Effector memory CD8-positive, alpha-beta T cell (primary cell): ENCODE measurements at regions not wholly inside any gene's neighbourhood (a gene's known extent, or its start where the extent isn't known, plus 50 kb on each side); places are given as distances from the start of the nearest gene placed in this dataset.
"Not testable (repeated sequence)": the region's sequence is repeated elsewhere in the genome, so short reads cannot be mapped to it uniquely, and the experiment has no call there.

Source experiments
- ATAC-seq: fragments of 150-1000 bp; cut with Tn5 transposase; replicated peaks from 2 replicates; pipeline ENCODE4 v1.10.0; 2021; ENCODE audit warnings: mild to moderate bottlenecking, moderate library complexity
- DNase-seq, 3 experiments: peaks; one replicate each; pipeline ENCODE4 v3.0.0; 2021
- H3K27ac Mint-ChIP-seq, 2 donors: one replicate each; pipeline ENCODE4 v1.8.0; 2022; ENCODE audit warnings: mild to moderate bottlenecking in 2 of 2, mixed read lengths in 2 of 2, moderate library complexity in 2 of 2
- H3K27me3 Mint-ChIP-seq, 2 donors: one replicate each; pipeline ENCODE4 v1.8.0; 2022; ENCODE audit warnings: mixed read lengths in 2 of 2
- H3K36me3 Mint-ChIP-seq: one replicate; pipeline ENCODE4 v1.8.0; 2022; ENCODE audit warnings: mild to moderate bottlenecking, moderate library complexity, mixed read lengths; ENCODE audit not compliant: insufficient read depth
- H3K4me1 Mint-ChIP-seq, 2 donors: one replicate each; pipeline ENCODE4 v1.8.0; 2022; ENCODE audit warnings: low read depth in 2 of 2, mixed read lengths in 2 of 2
- H3K4me3 Mint-ChIP-seq, 2 donors: one replicate each; pipeline ENCODE4 v1.8.0; 2022; ENCODE audit warnings: mild to moderate bottlenecking in 2 of 2, mixed read lengths in 2 of 2, moderate library complexity in 2 of 2
- H3K9me3 Mint-ChIP-seq, 2 donors: one replicate each; pipeline ENCODE4 v1.8.0; 2022; ENCODE audit warnings: mixed read lengths in 2 of 2

GRCh38 chr7:118346748-118347147 is 122.2 kb downstream of the ANKRD7 start:
- no peak for DNase-seq
- Mint-ChIP-seq H3K4me3 (no peak overlapping the region), H3K27ac (no peak overlapping the region), H3K9me3 (peaks cover 0 to 2% of the 10 kb centered on the region in 2 donors), H3K36me3 (no peaks in the 10 kb centered on the region), H3K27me3 (no peaks in the 10 kb centered on the region), H3K4me1 (no peaks in the 10 kb centered on the region)
- no peak for ATAC-seq

GRCh38 chr7:118349604-118350003 is 125.1 kb downstream of the ANKRD7 start:
- Mint-ChIP-seq H3K27ac (no peak overlapping the region), H3K27me3 (no peaks in the 10 kb centered on the region), H3K36me3 (no peaks in the 10 kb centered on the region), H3K4me3 (no peak overlapping the region), H3K4me1 (no peaks in the 10 kb centered on the region), H3K9me3 (no peaks in the 10 kb centered on the region)
- DNase-seq (no peak), ATAC-seq (no peak)

DNA sequence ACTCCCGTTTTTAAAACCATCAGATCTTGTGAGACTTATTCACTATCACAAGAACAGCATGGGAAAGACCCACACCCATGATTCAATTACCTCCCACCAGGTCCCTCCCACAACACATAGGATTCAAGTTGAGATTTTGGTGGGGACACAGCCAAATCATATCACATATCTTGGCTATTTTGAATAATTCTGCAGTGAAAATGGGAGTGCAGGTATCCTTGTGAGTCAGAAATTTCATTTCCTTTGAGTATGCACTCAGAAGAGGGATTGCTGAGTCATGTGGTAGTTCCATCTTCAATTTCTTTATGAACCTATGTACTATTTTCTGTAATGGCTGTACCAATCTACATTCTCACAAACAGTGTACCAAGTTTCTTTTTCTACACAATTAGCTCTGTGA is 125.8 kb downstream of the ANKRD7 start:
- H3K4me3 Mint-ChIP-seq = no peak overlapping the region

DNA sequence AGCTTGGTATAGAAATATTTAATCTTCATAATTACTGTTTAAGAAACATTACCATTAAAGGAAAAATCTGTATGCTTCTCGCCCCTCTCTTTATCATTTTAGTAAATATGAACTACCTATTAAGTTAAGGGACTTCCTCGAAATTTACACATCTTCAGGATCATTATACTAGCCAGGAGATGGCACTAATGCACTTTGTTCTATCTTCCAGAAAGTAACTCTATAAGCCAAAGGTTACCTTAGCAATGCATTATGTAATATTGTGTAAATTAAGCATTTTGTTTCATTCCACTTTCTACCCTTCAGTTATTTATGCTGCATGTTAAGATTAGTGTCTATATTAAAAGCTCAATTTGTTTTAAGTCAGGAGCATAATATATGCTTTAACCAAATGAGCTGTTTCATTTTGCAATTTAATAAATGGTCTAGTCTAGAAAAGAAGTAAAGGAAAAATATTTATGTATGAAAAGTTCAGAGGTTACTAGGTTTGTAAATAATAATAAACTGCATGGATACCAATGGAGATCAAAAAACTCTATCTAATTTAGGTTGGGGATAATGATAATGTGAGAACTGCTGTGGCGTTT is 128.5 kb downstream of the ANKRD7 start:
- no peaks in the 10 kb centered on the region for H3K27me3 Mint-ChIP-seq
- no peaks in the 10 kb centered on the region for H3K9me3 Mint-ChIP-seq
- H3K4me3 Mint-ChIP-seq = no peak overlapping the region
- no peaks in the 10 kb centered on the region for H3K36me3 Mint-ChIP-seq
- DNase-seq (no peak), ATAC-seq (no peak)
- H3K27ac Mint-ChIP-seq = no peak overlapping the region
- no peaks in the 10 kb centered on the region for H3K4me1 Mint-ChIP-seq

More for the DNA sequence above, 125.8 kb downstream of the ANKRD7 start:
- Mint-ChIP-seq H3K27ac (no peak overlapping the region), H3K9me3 (no peaks in the 10 kb centered on the region), H3K4me1 (no peaks in the 10 kb centered on the region), H3K36me3 (no peaks in the 10 kb centered on the region), H3K27me3 (no peaks in the 10 kb centered on the region)
- no peak for DNase-seq
- ATAC-seq = no peak

DNA sequence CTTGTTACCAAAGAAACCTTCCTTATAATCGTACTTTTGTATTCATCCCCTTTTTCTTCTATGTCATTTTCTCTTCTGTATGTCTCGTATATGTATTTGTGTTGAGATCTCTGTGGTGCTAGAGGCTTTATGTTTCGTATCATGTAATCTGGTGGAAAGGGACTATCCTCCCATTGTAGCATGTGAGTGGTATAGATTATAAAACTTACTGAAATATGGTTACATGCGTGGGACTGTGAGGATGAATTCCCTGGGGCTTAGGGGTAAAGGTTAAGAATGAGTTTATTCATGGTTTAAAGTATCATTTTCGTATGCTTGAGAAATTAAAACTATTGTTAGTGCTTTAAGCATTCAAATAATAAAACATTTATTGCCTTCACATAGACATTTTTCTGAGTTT is 141.9 kb downstream of the ANKRD7 start:
- Mint-ChIP-seq H3K36me3 (no peaks in the 10 kb centered on the region), H3K27ac (no peak overlapping the region), H3K9me3 (no peaks in the 10 kb centered on the region), H3K4me3 (no peak overlapping the region), H3K4me1 (no peaks in the 10 kb centered on the region), H3K27me3 (no peaks in the 10 kb centered on the region)
- DNase-seq (no peak), ATAC-seq (no peak)

DNA sequence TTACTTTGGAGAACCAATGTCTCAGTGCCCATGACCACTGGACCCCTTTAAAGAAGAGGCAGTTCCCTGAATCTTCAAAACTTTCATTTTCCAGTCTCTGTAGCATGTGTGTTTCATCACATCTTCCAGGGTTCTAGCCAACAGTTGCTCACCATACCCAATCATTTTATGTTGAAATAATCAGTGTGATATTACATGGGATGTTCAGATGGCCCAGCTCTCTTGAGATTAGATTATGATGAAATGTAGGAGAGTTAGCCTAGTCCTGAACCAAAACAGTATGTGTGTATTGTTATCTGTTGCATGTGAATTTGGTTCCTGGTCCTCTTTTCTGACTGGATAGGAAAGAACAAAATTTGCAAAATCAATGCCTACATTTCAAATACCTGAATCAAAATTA is 144.5 kb downstream of the ANKRD7 start:
- H3K27me3 Mint-ChIP-seq = no peaks in the 10 kb centered on the region
- no peak overlapping the region for H3K27ac Mint-ChIP-seq
- ATAC-seq (no peak), DNase-seq (no peak)
- H3K4me3 Mint-ChIP-seq = no peak overlapping the region
- no peaks in the 10 kb centered on the region for H3K9me3 Mint-ChIP-seq
- H3K4me1 Mint-ChIP-seq = no peaks in the 10 kb centered on the region
- no peaks in the 10 kb centered on the region for H3K36me3 Mint-ChIP-seq

GRCh38 chr7:118369987-118370386 is 145.5 kb downstream of the ANKRD7 start:
- Mint-ChIP-seq H3K27ac (no peak overlapping the region), H3K9me3 (no peaks in the 10 kb centered on the region), H3K4me3 (no peak overlapping the region), H3K4me1 (no peaks in the 10 kb centered on the region), H3K36me3 (no peaks in the 10 kb centered on the region), H3K27me3 (no peaks in the 10 kb centered on the region)
- ATAC-seq (no peak), DNase-seq (no peak)

- H3K4me3 Mint-ChIP-seq = no peak overlapping the region
- H3K27ac Mint-ChIP-seq = no peak overlapping the region
- no peaks in the 10 kb centered on the region for H3K9me3 Mint-ChIP-seq
- no peak for ATAC-seq
- no peaks in the 10 kb centered on the region for H3K27me3 Mint-ChIP-seq
- H3K4me1 Mint-ChIP-seq = no peaks in the 10 kb centered on the region
- H3K36me3 Mint-ChIP-seq = no peaks in the 10 kb centered on the region
- no peak for DNase-seq
These were observed 148.0 kb downstream of the ANKRD7 start for GRCh38 chr7:118372530-118372929.

DNA sequence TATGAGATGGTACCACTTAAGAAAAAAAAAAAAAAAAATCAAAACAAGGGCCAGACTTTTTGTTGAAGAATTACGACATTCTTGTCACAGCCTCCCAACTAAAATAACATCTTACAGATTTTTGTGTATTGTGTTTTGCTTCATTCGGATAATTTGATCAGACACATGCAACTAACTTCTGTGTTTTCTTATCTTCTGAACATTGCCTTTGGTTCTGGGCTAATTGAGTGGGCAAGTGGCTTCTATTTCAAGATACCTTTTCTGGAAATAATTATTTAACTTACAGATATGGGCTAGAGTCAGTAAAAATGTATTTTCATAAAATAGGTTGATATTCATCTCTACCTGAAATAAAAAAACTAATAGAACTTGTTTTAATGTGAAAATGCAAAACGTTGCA is 165.1 kb downstream of the ANKRD7 start:
- H3K9me3 Mint-ChIP-seq = no peaks in the 10 kb centered on the region
- DNase-seq = no peak

DNA sequence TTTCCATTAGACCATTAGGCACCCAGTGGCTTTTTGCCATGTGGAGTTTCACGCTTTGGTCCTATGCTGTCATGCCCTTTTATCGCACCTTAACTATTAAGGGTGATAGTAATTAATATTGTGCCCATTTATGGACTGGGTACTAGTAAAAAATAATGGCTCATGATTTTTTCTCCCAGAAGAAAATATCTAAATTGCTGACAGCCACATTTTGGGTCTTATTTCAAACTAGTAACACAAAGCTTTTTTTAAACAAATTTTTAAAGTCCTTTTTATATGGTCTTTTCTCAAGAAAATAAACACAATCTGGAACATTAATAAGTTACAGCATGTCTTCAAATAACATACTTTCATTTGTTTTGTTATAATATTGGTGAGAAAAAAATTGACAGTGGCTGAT is 179.7 kb downstream of the ANKRD7 start:
- DNase-seq = no peak
- Mint-ChIP-seq H3K4me1 (no peaks in the 10 kb centered on the region), H3K9me3 (peaks cover 4 to 14% of the 10 kb centered on the region in 2 donors), H3K27me3 (no peaks in the 10 kb centered on the region), H3K27ac (no peak overlapping the region), H3K36me3 (no peaks in the 10 kb centered on the region), H3K4me3 (no peak overlapping the region)
- no peak for ATAC-seq

More for the DNA sequence above, 165.1 kb downstream of the ANKRD7 start:
- H3K4me3 Mint-ChIP-seq = no peak overlapping the region
- ATAC-seq = no peak
- no peaks in the 10 kb centered on the region for H3K4me1 Mint-ChIP-seq
- H3K27me3 Mint-ChIP-seq = no peaks in the 10 kb centered on the region
- no peak overlapping the region for H3K27ac Mint-ChIP-seq
- no peaks in the 10 kb centered on the region for H3K36me3 Mint-ChIP-seq

GRCh38 chr7:118418433-118418832 is 193.9 kb downstream of the ANKRD7 start:
- Mint-ChIP-seq H3K4me3 (no peak overlapping the region), H3K27me3 (no peaks in the 10 kb centered on the region), H3K36me3 (no peaks in the 10 kb centered on the region), H3K27ac (no peak overlapping the region), H3K9me3 (no peaks in the 10 kb centered on the region), H3K4me1 (no peaks in the 10 kb centered on the region)
- DNase-seq (no peak), ATAC-seq (no peak)

DNA sequence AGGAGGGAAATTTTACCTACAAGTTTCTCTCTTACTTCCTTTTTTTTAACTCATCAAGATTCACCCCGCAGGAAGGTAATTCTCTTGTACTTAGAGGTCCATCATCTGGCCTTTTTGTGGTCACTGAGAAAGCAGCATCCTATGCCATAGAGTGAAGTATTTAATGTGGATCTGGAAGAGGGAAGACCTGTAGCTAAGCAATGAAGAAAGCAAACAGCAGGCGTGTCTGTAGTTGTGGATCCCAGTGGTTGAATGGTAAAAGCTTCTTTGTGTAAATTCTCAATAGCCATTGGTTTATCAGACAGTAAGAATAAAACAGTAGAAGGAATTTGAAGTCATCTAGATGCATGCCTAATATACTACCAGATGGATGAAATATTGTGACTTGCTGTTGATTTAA is 196.4 kb downstream of the ANKRD7 start:
- no peak for DNase-seq
- Mint-ChIP-seq H3K9me3 (no peaks in the 10 kb centered on the region), H3K4me3 (no peak overlapping the region), H3K4me1 (no peaks in the 10 kb centered on the region), H3K27ac (no peak overlapping the region), H3K27me3 (no peaks in the 10 kb centered on the region), H3K36me3 (no peaks in the 10 kb centered on the region)
- no peak for ATAC-seq

DNA sequence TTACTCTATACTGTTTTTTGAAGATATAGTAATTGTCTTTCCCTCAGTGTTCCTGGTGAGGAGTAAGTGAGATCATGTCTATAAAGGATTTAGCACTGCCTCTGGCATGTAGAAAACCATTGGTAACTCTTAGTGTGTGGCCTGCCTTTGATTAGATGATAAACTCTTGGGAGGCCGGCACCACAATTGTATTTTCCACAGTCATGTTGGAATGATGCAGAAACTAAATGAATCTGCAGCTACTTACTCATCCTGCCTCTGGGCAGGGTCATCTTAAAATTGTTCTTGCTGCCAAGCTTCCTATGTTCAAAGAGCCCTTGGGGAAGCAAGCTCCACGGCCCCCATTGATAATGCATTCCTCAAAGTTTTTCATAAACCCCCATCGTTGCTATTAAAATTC is 204.6 kb downstream of the ANKRD7 start:
- H3K27me3 Mint-ChIP-seq = no peaks in the 10 kb centered on the region
- peaks cover 9 to 11% of the 10 kb centered on the region in 2 donors for H3K9me3 Mint-ChIP-seq
- H3K27ac Mint-ChIP-seq = no peak overlapping the region
- ATAC-seq (no peak), DNase-seq (no peak)
- no peaks in the 10 kb centered on the region for H3K4me1 Mint-ChIP-seq
- no peaks in the 10 kb centered on the region for H3K36me3 Mint-ChIP-seq
- H3K4me3 Mint-ChIP-seq = no peak overlapping the region

DNA sequence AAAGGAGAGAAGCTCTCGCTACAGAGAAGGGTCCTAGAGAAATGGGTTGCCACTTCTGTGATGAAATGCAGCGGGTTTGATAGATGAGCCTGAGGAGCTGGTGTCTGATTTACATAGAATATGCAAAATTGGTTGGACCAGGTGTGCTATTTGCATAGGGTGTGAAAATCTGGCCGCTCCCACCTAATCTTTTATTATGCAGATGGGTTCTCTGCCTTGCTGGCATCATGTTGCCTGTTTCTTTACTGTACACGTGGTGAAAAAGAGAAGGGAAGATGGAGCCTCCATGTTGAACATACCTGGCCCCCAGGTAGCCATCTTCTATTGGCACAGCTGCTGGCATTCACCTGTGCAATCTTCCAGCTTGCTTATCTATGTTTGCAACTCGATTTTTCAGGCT is 212.2 kb downstream of the ANKRD7 start:
- H3K9me3 Mint-ChIP-seq = peaks cover 9 to 12% of the 10 kb centered on the region in 2 donors

DNA sequence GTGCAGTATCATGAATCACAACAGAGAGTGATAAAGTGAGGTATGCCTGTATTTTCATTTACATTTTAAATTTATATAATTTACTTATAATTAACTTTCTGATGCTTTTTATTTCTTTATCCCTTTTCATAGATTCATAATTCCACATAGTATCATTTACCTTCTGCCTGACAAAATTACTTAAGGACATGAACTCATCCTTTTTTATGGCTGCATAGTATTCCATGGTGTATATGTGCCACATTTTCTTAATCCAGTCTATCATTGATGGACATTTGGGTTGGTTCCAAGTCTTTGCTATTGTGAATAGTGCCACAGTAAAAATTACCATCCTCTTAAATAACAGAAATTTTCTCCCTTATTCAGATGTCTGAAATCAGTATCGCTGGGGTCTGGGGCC is 224.5 kb downstream of the ANKRD7 start:
- not testable (repeated sequence) for H3K27me3 Mint-ChIP-seq, H3K27ac Mint-ChIP-seq, H3K4me3 Mint-ChIP-seq, DNase-seq, H3K36me3 Mint-ChIP-seq, H3K4me1 Mint-ChIP-seq, ATAC-seq, H3K9me3 Mint-ChIP-seq

More for the DNA sequence above, 212.2 kb downstream of the ANKRD7 start:
- Mint-ChIP-seq H3K27me3 (no peaks in the 10 kb centered on the region), H3K4me1 (no peaks in the 10 kb centered on the region), H3K4me3 (no peak overlapping the region), H3K27ac (no peak overlapping the region), H3K36me3 (no peaks in the 10 kb centered on the region)
- DNase-seq (no peak), ATAC-seq (no peak)
